Femur (tissue), 1 donor: ENCODE measurements at regions not wholly inside any gene's neighbourhood (a gene's known extent, or its start where the extent isn't known, plus 50 kb on each side); places are given as distances from the start of the nearest gene placed in this dataset.
"Not testable (repeated sequence)": the region's sequence is repeated elsewhere in the genome, so short reads cannot be mapped to it uniquely, and the experiment has no call there.

ENCODE experiments used
- DNase-seq: peaks from one replicate; pipeline ENCODE4 v3.0.0-alpha.2; 2017

DNA sequence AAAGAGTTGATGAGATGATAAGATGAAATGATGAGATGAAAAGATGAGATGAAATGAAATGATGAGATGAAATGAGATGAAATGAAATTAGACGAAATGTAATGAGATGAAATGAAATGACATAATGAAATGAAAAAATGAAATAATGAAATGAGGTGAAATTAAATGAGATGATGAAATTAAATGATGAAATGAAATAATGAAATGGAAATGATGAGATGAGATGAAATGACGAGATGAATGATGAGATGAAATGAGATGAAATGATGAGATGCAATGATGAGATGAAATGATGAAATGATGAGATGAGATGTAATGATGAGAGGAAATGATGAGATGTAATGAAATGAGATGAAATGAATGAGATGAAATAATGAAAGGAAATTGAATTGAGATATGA is 339.3 kb upstream of the PLGLB1 start:
- DNase-seq, result not testable (repeated sequence)

DNA sequence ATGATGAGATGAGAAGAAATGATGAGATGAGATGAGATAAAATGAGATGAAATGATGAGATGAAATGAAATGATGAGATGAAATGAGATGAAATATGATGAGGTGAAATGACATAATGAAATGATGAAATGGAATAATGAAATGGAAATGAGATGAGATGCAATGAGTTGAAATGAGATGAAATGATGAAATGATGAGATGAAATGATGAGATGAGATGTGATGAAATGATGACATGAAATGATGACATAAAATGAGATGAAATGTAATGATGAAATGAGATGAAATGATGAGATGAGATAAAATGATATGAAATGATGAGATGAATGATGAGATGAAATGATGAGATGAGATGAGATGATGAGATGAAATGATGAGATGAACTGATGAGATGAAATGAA is 340.2 kb upstream of the PLGLB1 start:
- DNase-seq, result not testable (repeated sequence)

DNA sequence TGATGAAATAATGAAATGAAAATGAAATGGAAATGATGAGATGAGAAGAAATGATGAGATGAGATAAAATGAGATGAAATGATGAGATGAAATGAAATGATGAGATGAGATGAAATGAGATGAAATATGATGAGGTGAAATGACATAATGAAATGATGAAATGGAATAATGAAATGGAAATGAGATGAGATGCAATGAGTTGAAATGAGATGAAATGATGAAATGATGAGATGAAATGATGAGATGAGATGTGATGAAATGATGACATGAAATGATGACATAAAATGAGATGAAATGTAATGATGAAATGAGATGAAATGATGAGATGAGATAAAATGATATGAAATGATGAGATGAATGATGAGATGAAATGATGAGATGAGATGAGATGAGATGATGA is 342.7 kb upstream of the PLGLB1 start:
- not testable (repeated sequence) for DNase-seq

GRCh38 chr2:87365038-87365437 is 343.4 kb upstream of the PLGLB1 start:
- not testable (repeated sequence) for DNase-seq

GRCh38 chr2:87386063-87386560 is 361.8 kb upstream of the PLGLB2 start:
- not testable (repeated sequence) for DNase-seq

- DNase-seq, result not testable (repeated sequence)
These were observed 352.1 kb upstream of the PLGLB2 start for GRCh38 chr2:87395784-87396183.

DNA sequence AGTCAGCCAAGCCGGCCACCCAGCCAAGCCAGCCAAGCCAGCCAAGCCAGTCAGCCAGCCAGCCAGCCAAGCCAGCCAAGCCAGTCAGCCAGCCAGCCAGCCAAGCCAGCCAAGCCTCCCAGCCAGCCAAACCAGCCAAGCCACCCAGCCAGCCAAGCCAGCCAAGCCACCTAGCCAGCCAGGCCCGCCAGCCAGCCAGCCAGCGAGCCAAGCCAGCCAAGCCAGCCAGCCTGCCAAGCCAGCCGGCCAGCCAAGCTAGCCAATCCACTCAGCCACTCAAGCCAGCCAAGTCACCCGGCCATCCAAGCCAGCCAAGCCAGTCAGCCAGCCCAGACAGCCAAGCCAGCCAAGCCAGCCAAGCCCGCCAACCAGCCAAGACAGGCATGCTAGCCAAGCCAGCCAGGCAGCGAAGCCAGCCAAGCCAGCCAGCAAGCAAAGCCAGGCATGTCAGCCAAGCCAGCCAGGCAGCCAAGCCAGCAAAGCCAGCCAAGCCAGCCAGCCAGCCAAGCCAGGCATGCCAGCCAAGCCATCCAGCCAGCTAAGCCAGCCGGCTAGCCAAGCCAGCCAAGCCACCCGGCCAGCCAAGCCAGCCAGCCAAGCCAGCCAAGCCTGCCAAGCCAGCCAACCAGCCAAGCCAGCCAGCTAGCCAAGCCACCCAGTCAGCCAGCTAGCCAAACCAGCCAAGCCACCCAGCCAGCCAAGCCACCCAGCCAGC is 351.2 kb upstream of the PLGLB2 start:
- DNase-seq, result not testable (repeated sequence)

DNA sequence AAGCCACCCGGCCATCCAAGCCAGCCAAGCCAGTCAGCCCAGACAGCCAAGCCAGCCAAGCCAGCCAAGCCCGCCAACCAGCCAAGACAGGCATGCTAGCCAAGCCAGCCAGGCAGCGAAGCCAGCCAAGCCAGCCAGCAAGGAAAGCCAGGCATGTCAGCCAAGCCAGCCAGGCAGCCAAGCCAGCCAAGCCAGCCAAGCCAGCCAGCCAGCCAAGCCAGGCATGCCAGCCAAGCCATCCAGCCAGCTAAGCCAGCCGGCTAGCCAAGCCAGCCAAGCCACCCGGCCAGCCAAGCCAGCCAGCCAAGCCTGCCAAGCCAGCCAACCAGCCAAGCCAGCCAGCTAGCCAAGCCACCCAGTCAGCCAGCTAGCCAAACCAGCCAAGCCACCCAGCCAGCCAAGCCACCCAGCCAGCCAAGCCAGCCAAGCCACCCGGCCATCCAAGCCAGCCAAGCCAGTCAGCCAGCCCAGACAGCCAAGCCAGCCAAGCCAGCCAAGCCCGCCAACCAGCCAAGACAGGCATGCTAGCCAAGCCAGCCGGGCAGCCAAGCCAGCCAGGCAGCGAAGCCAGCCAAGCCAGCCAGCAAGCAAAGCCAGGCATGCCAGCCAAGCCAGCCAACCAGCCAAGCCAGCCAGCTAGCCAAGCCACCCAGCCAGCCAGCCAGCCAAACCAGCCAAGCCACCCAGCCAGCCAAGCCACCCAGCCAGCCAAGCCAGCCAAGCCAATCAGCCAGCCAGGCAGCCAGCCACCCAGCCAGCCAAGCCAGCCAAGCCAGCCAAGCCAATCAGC is 350.4 kb upstream of the PLGLB2 start:
- not testable (repeated sequence) for DNase-seq

GRCh38 chr2:87398567-87399305 is 349.2 kb upstream of the PLGLB2 start:
- DNase-seq, result not testable (repeated sequence)

DNA sequence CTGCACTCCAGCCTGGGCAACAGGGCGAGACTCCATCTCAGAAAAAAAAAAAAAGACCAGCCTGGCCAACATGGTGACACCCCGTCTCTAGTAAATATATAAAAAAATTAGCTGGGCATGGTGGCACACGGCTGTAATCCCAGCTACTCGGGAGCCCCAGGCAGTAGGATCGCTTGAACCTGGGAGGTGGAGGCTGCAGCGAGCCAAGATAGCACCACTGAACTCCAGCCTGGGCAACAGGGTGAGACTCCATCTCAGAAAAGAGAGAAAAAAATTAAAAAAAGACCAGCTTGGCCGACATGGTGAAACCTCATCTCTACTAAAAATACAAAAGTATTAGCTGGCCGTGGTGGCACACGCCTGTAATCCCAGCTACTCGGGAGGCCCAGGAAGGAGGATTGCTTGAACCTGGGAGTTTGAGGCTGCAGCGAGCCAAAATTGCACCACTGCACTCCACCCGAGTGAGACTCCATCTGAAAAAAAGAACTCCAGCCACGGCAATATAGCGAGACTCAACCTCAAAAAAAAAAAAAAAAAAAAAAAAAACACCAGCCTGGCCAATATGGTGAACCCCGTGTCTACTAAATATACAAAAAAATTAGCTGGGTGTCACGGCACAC is 346.1 kb upstream of the PLGLB2 start:
- DNase-seq, result peak; percentile 10

DNA sequence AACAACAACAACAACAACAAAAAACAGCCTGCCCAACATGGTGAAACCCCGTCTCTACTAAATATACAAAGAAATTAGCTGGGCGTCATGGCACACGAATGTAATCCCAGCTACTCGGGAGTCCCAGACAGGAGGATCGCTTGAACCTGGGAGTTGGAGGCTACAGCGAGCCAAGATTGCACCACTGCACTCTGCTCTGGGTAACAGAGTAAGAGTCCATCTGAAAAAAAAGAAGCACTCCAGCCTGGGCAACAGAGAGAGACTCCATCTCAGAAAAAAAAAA is 344.1 kb upstream of the PLGLB2 start:
- peak; percentile 2 for DNase-seq

- not testable (repeated sequence) for DNase-seq
These were observed 343.3 kb upstream of the PLGLB2 start for GRCh38 chr2:87404411-87405255.

DNA sequence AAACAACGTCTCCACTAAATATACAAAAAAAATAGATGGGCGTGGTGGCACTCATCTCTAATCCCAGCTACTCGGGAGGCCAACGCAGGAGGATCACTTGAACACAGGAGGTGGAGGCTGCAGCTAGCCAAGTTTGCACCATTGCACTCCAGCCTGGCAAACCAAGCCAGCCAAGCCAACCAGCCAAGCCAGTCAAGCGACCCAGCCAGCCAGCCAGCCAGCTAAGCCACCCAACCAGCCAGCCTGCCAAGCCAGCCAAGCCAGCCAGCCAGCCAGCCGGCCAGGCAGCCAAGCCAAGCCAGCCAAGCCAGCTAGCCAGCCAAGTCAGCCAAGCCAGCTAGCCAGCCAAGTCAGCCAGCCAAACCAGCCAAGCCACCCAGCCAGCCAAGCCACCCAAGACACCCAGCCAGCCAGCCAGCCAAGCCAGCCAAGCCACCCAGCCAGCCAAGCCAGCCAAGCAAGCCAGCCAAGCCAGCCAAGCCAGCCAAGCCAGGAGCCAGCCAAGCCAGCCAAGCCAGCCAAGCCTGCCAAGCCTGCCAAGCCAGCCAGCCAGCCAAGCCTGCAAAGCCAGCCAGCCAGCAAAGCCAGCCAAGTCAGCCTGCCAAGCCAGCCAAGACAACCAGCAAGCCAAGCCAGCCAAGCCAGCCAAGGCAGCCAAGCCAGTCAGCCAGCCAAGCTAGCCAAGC is 342.2 kb upstream of the PLGLB2 start:
- peak; percentile 17 for DNase-seq

- peak; percentile 16 for DNase-seq
These were observed 341.3 kb upstream of the PLGLB2 start for GRCh38 chr2:87406406-87407175.

- not testable (repeated sequence) for DNase-seq
These were observed 338.3 kb upstream of the PLGLB2 start for GRCh38 chr2:87409601-87410000.

- not testable (repeated sequence) for DNase-seq
These were observed 337.5 kb upstream of the PLGLB2 start for GRCh38 chr2:87410371-87410770.

GRCh38 chr2:87412036-87412820 is 335.7 kb upstream of the PLGLB2 start:
- peak; percentile 13 for DNase-seq

DNA sequence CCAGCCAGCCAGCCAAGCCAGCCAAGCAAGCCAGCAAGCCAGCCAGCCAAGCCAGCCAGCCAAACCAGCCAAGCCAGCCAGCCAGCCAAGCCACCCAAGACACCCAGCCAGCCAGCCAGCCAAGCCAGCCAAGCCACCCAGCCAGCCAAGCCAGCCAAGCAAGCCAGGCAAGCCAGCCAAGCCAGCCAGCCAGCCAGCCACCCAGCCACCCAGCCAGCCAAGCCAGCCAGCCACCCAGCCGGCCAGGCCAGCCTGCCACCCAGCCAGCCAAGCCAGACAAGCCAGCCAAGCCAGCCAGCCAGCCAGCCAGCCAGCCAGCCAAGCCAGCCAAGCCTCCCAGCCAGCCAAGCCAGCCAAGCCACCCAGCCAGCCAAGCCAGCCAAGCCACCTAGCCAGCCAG is 333.6 kb upstream of the PLGLB2 start:
- DNase-seq, result peak; percentile 3

GRCh38 chr2:87414795-87415570 is 332.9 kb upstream of the PLGLB2 start:
- DNase-seq, result not testable (repeated sequence)
